H9 (cell line): ENCODE measurements at regions not wholly inside any gene's neighbourhood (a gene's known extent, or its start where the extent isn't known, plus 50 kb on each side); places are given as distances from the start of the nearest gene placed in this dataset.

Experiments used
- DNase-seq: peaks from one replicate; pipeline ENCODE4 v3.0.0-alpha.2; 2017
- H2AFZ ChIP-seq: one replicate; pipeline ENCODE4 v1.6.1; 2013; ENCODE audit warnings: mild to moderate bottlenecking, low read length, control low read depth, moderate library complexity
- H2AK5ac ChIP-seq: 2 replicates; pipeline ENCODE4 v1.6.1; 2013; ENCODE audit warnings: low read length, control low read depth, mixed read lengths; ENCODE audit not compliant: insufficient read length
- H2BK120ac ChIP-seq: one replicate; pipeline ENCODE4 v1.6.1; 2013; ENCODE audit warnings: low read depth, mild to moderate bottlenecking, low read length, control low read depth, inconsistent platforms; ENCODE audit not compliant: poor library complexity, severe bottlenecking
- H2BK12ac ChIP-seq: 2 replicates; pipeline ENCODE4 v1.6.1; 2013; ENCODE audit warnings: low read length, control low read depth, mixed read lengths, low read depth; ENCODE audit not compliant: insufficient read length
- H2BK15ac ChIP-seq: 2 replicates; pipeline ENCODE4 v1.6.1; 2013; ENCODE audit warnings: low read depth, low read length, control low read depth
- H2BK20ac ChIP-seq: one replicate; pipeline ENCODE4 v1.6.1; 2013; ENCODE audit warnings: low read depth, mild to moderate bottlenecking, low read length, control low read depth, inconsistent platforms; ENCODE audit not compliant: poor library complexity, severe bottlenecking
- H2BK5ac ChIP-seq: 2 replicates; pipeline ENCODE4 v1.6.1; 2013; ENCODE audit warnings: low read length, control low read depth, mixed read lengths; ENCODE audit not compliant: insufficient read length
- H3K14ac ChIP-seq: 2 replicates; pipeline ENCODE4 v1.6.1; 2013; ENCODE audit warnings: low read length, control low read depth; ENCODE audit not compliant: insufficient read depth
- H3K18ac ChIP-seq: 2 replicates; pipeline ENCODE4 v1.6.1; 2013; ENCODE audit warnings: low read depth, mild to moderate bottlenecking, mixed read lengths, low read length, control low read depth; ENCODE audit not compliant: insufficient read length
- H3K23ac ChIP-seq: 2 replicates; pipeline ENCODE4 v1.6.1; 2013; ENCODE audit warnings: low read length, control low read depth, mixed read lengths, low read depth; ENCODE audit not compliant: insufficient read length
- H3K23me2 ChIP-seq: 2 replicates; pipeline ENCODE4 v1.6.1; 2013; ENCODE audit warnings: low read depth, mild to moderate bottlenecking, mixed read lengths, low read length, control low read depth; ENCODE audit not compliant: insufficient read length, poor library complexity, severe bottlenecking
- H3K27ac ChIP-seq: 2 replicates; pipeline ENCODE4 v1.5.1; 2013; ENCODE audit warnings: low read length, control low read depth, mixed read lengths, low read depth; ENCODE audit not compliant: insufficient read length
- H3K27me3 ChIP-seq: 2 replicates; pipeline ENCODE4 v1.6.1; 2013; ENCODE audit warnings: low read length, control low read depth, inconsistent platforms; ENCODE audit not compliant: insufficient read depth
- H3K4ac ChIP-seq: 2 replicates; pipeline ENCODE4 v1.6.1; 2013; ENCODE audit warnings: low read depth, mild to moderate bottlenecking, control low read depth, inconsistent platforms, low read length, moderate library complexity
- H3K4me1 ChIP-seq: 2 replicates; pipeline ENCODE4 v1.6.1; 2013; ENCODE audit warnings: low read length, control low read depth, inconsistent platforms; ENCODE audit not compliant: insufficient read depth
- H3K4me2 ChIP-seq: 2 replicates; pipeline ENCODE4 v1.6.1; 2013; ENCODE audit warnings: low read length, control low read depth, mixed read lengths; ENCODE audit not compliant: insufficient read length, insufficient read depth
- H3K56ac ChIP-seq: 2 replicates; pipeline ENCODE4 v1.6.1; 2013; ENCODE audit warnings: low read depth, mild to moderate bottlenecking, mixed read lengths, low read length, control low read depth; ENCODE audit not compliant: insufficient read length
- H3K79me1 ChIP-seq: 2 replicates; pipeline ENCODE4 v1.6.1; 2013; ENCODE audit warnings: low read depth, mild to moderate bottlenecking, moderate library complexity, low read length, control low read depth, inconsistent platforms; ENCODE audit not compliant: insufficient read depth, poor library complexity, severe bottlenecking
- H3K79me2 ChIP-seq: 2 replicates; pipeline ENCODE4 v1.6.1; 2013; ENCODE audit warnings: low read length, control low read depth, inconsistent platforms; ENCODE audit not compliant: insufficient read depth
- H3K9ac ChIP-seq: 2 replicates; pipeline ENCODE4 v1.6.1; 2013; ENCODE audit warnings: low read length, control low read depth, mixed read lengths; ENCODE audit not compliant: insufficient read length; ENCODE audit errors: extremely low read depth
- H3K9me3 ChIP-seq: one replicate; pipeline ENCODE4 v1.6.1; 2013; ENCODE audit warnings: low read depth, low read length, inconsistent platforms; ENCODE audit not compliant: control insufficient read depth
- H3T11ph ChIP-seq: one replicate; pipeline ENCODE4 v1.6.1; 2013; ENCODE audit warnings: mild to moderate bottlenecking, low read length, control low read depth, inconsistent platforms
- H4K20me1 ChIP-seq: one replicate; pipeline ENCODE4 v1.6.1; 2013; ENCODE audit not compliant: control insufficient read depth, insufficient read length, insufficient read depth
- H4K5ac ChIP-seq: 2 replicates; pipeline ENCODE4 v1.6.1; 2013; ENCODE audit warnings: low read depth, mild to moderate bottlenecking, mixed read lengths, low read length, control low read depth; ENCODE audit not compliant: insufficient read length
- H4K8ac ChIP-seq: replicated peaks from 2 replicates; pipeline ENCODE4 v1.6.1; 2013; ENCODE audit warnings: low read length, control low read depth, mixed read lengths, low read depth; ENCODE audit not compliant: insufficient read length
- H4K91ac ChIP-seq: 2 replicates; pipeline ENCODE4 v1.6.1; 2013; ENCODE audit warnings: low read depth, mild to moderate bottlenecking, moderate library complexity, mixed read lengths, low read length, control low read depth; ENCODE audit not compliant: insufficient read length
- H3K27ac Mint-ChIP-seq, 3 experiments: 2 replicates in 2 of 3; 3 replicates in 1 of 3; pipeline ENCODE4 v1.8.0; 2020 to 2021; ENCODE audit warnings: mixed read lengths in 3 of 3, mild to moderate bottlenecking in 1 of 3, moderate library complexity in 1 of 3
- H3K27me3 Mint-ChIP-seq: 2 replicates; pipeline ENCODE4 v1.8.0; 2021; ENCODE audit warnings: low read depth, mild to moderate bottlenecking, moderate library complexity, mixed read lengths
- H3K36me3 Mint-ChIP-seq, 3 experiments: 2 replicates in 2 of 3; 3 replicates in 1 of 3; pipeline ENCODE4 v1.8.0; 2020 to 2021; ENCODE audit warnings: low read depth in 3 of 3, mixed read lengths in 3 of 3; ENCODE audit not compliant: insufficient read depth in 1 of 3
- H3K4me1 Mint-ChIP-seq, 2 experiments: 2 replicates each; pipeline ENCODE4 v1.8.0; 2020; ENCODE audit warnings: mixed read lengths in 2 of 2
- H3K4me3 Mint-ChIP-seq, 2 experiments: 2 replicates in 1 of 2; 3 replicates in 1 of 2; pipeline ENCODE4 v1.8.0; 2020 to 2021; ENCODE audit warnings: mild to moderate bottlenecking in 2 of 2, mixed read lengths in 2 of 2, moderate library complexity in 1 of 2
- H3K9me3 Mint-ChIP-seq, 2 experiments: 2 replicates in 1 of 2; 3 replicates in 1 of 2; pipeline ENCODE4 v1.8.0; 2020; ENCODE audit warnings: mild to moderate bottlenecking in 2 of 2, mixed read lengths in 2 of 2, moderate library complexity in 1 of 2
- whole genome bisulfite sequencing: extraction: QIAGEN DNeasy Blood & Tissue Kit; methylation state at CpG from one replicate; pipeline ENCODE4 v1.1.7; 2013; ENCODE audit warnings: missing lambda C conversion rate, low lambda C conversion rate, mixed read lengths; ENCODE audit not compliant: insufficient read length; ENCODE audit errors: extremely low coverage; 5-methylcytosine and 5-hydroxymethylcytosine counted together
- TF ChIP-seq, protein P1 (sequence below): fragments of 200-600 bp; sonication (generic); conservative IDR thresholded peaks from 3 replicates; pipeline ENCODE4 v1.8.0; 2021; ENCODE audit warnings: antibody characterized with exemption, mild to moderate bottlenecking

DNA sequence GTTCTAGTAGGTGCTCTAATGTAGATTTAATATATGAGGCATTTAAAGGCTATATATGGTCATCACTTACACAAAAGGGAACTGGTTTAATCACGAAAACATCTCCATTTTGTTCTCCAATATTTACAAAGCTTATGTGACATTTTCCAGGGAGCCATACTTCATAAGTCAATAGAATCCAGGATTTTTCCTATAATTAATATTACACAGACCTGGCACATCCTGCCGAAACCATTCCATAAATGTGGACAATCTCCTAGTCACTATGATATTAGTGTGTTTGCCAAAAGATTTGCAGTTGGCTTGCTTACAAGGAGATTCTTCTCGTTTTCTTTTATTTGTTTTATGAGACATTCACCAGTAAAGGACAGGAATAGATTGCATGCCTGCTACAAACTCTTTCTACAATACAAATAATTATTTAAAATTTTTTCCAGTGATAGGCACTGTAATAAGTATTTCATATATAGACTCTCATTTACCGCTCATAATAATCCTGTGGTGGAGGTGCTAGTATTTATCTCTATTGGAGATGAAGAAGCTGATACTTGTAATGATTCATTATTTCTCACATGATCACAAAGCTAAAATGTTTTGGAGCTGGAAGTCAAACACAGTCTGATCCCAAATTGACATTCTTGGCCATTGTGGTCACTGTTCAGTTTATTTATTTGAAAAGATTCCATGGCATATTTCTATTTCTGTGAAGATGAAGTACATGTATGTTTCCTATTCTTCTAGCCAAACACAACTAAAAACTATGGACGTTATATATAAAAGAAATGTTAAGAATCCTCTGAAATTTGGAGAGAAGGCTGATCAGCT lies 597.0 kb downstream of the HTR1B start:
- H3K4me1 ChIP-seq = no peaks in the 10 kb centered on the region
- no peak overlapping the region for H4K8ac ChIP-seq
- Mint-ChIP-seq H3K27me3 (no peaks in the 10 kb centered on the region), H3K9me3 (peaks cover 7 to 11% of the 10 kb centered on the region in 2 experiments; a peak in 4 of 5 replicates), H3K36me3 (peaks cover 0 to 23% (median 0%) of the 10 kb centered on the region in 3 experiments; a peak in 3 of 7 replicates), H3K27ac (no peak overlapping the region), H3K4me1 (peaks cover 9 to 20% of the 10 kb centered on the region in 2 experiments), H3K4me3 (no peak overlapping the region)
- H3K27me3 ChIP-seq = no peaks in the 10 kb centered on the region
- TF ChIP-seq, protein P1, sequence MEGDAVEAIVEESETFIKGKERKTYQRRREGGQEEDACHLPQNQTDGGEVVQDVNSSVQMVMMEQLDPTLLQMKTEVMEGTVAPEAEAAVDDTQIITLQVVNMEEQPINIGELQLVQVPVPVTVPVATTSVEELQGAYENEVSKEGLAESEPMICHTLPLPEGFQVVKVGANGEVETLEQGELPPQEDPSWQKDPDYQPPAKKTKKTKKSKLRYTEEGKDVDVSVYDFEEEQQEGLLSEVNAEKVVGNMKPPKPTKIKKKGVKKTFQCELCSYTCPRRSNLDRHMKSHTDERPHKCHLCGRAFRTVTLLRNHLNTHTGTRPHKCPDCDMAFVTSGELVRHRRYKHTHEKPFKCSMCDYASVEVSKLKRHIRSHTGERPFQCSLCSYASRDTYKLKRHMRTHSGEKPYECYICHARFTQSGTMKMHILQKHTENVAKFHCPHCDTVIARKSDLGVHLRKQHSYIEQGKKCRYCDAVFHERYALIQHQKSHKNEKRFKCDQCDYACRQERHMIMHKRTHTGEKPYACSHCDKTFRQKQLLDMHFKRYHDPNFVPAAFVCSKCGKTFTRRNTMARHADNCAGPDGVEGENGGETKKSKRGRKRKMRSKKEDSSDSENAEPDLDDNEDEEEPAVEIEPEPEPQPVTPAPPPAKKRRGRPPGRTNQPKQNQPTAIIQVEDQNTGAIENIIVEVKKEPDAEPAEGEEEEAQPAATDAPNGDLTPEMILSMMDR = no peak
- H3T11ph ChIP-seq = no peak overlapping the region
- H3K79me1 ChIP-seq = no peaks in the 10 kb centered on the region
- no peaks in the 10 kb centered on the region for H3K9me3 ChIP-seq
- H3K4me2 ChIP-seq = no peak overlapping the region
- H3K14ac ChIP-seq = no peak overlapping the region
- no peak overlapping the region for H4K91ac ChIP-seq
- no peaks in the 10 kb centered on the region for H3K79me2 ChIP-seq
- H2BK5ac ChIP-seq = no peak overlapping the region
- H2BK120ac ChIP-seq = no peak overlapping the region
- H3K18ac ChIP-seq = no peak overlapping the region
- no peak overlapping the region for H3K27ac ChIP-seq
- no peak overlapping the region for H2BK15ac ChIP-seq
- no peak overlapping the region for H3K9ac ChIP-seq
- no peak overlapping the region for H3K4ac ChIP-seq
- no peak overlapping the region for H2AK5ac ChIP-seq
- no peak overlapping the region for H4K5ac ChIP-seq
- no peak for DNase-seq
- no peak overlapping the region for H2AFZ ChIP-seq
- no peak overlapping the region for H3K23ac ChIP-seq
- no peak overlapping the region for H2BK12ac ChIP-seq
- H3K56ac ChIP-seq = no peak overlapping the region
- no peaks in the 10 kb centered on the region for H4K20me1 ChIP-seq
- no peaks in the 10 kb centered on the region for H3K23me2 ChIP-seq
- no peak overlapping the region for H2BK20ac ChIP-seq
- WGBS = no CpG with 5 or more reads among the region's 5 CpGs
